ENCODE measurements at regions not wholly inside any gene's neighbourhood (a gene's known extent, or its start where the extent isn't known, plus 50 kb on each side); places are given as distances from the start of the nearest gene placed in this dataset.
"Not testable (repeated sequence)": the region's sequence is repeated elsewhere in the genome, so short reads cannot be mapped to it uniquely, and the experiment has no call there.

DNA sequence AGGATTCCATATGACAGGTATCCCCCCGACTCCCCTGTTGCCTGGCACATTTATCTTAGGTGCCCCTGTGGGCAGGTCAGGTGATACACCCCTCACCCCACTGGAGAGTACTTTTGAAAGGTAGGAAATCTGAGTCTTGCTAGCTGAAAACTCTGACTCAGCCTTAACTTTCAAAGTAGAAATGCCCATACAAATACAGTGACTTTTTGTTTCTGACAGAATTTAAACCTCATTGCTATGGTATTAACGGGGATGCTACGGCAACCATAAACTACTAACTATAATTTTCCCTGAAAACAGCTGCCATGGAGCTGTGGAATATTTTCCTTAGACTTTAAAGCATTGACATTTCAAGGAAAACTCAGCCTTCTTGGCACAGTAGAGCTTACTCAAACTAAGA is 536.0 kb downstream of the RFPL4B start:
- in situ Hi-C loops (cut with MboI; ENCODE audit: low pct_unique_long_range_greater_than_20kb, low sequenced_read_pairs, unreplicated experiment), result no loop called here
- DNase-seq (ENCODE audit: low spot score), result no peak
- TF ChIP-seq, protein P1, sequence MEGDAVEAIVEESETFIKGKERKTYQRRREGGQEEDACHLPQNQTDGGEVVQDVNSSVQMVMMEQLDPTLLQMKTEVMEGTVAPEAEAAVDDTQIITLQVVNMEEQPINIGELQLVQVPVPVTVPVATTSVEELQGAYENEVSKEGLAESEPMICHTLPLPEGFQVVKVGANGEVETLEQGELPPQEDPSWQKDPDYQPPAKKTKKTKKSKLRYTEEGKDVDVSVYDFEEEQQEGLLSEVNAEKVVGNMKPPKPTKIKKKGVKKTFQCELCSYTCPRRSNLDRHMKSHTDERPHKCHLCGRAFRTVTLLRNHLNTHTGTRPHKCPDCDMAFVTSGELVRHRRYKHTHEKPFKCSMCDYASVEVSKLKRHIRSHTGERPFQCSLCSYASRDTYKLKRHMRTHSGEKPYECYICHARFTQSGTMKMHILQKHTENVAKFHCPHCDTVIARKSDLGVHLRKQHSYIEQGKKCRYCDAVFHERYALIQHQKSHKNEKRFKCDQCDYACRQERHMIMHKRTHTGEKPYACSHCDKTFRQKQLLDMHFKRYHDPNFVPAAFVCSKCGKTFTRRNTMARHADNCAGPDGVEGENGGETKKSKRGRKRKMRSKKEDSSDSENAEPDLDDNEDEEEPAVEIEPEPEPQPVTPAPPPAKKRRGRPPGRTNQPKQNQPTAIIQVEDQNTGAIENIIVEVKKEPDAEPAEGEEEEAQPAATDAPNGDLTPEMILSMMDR (IDR thresholded peaks at IDR 0.05; ENCODE audit: extremely low read depth, insufficient read depth, missing control alignments), result no peak

DNA sequence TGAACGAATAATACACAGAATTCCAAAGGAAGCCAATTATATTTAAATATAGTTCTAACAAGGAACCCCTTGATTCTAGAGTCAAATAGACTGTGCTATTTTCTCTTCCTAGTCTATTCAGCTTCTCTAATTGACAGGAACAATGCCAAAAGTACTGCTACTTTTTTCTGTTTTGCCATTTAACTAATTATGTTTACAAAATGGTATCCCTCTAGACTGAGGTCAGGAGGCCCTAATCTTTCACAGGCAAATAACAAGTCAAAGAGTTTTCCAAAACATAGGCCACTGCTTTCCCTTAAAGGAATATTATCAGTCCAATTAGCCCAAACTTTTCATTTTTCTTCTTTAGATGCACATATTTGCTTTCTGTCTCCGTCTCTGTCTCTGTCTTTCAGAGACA is 539.3 kb downstream of the RFPL4B start:
- no peak for DNase-seq (ENCODE audit: low spot score)
- in situ Hi-C loops (cut with MboI; ENCODE audit: low pct_unique_long_range_greater_than_20kb, low sequenced_read_pairs, unreplicated experiment), result no loop called here
- TF ChIP-seq, protein P1 (IDR thresholded peaks at IDR 0.05; ENCODE audit: extremely low read depth, insufficient read depth, missing control alignments), result no peak

DNA sequence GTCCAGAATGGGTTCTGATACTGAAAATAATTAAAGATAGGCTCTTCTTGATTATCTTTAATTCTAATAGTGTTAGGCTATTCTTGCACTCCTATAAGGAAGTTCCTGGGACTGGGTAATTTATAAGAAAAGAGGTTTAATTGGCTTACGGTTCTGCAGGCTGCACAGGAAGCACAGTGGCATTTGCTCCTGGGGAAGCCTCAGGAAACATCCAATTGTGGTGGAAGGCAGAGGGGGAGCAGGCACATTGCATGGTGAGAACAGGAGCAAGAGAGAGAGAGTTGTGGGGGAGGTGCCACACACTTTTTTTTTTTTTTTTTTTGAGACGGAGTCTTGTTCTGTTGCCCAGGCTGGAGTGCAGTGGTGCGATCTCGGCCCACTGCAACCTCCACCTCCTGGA is 540.3 kb downstream of the RFPL4B start:
- in situ Hi-C loops (cut with MboI; ENCODE audit: low pct_unique_long_range_greater_than_20kb, low sequenced_read_pairs, unreplicated experiment); DNase-seq (ENCODE audit: low spot score): not testable (repeated sequence)

DNA sequence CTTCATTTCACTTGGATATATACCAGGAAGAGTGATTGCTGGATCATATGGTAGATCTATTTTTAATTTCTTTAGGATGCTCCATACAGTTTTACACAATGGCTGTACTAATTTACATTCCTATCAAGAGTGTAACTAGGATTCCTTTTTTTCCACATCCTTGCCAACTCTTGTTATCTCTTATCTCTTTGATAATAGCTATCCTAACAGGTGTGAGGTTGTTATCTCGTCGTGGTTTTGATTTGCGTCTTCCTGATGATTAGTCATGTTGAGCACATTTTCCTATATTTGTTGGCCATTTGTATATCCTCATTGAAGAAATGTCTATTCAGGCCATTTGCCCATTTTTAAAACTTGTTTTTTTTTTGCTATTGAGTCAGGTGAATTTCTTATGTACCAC is 552.4 kb downstream of the RFPL4B start:
- TF ChIP-seq, protein P1 (IDR thresholded peaks at IDR 0.05; ENCODE audit: extremely low read depth, insufficient read depth, missing control alignments), result no peak
- no peak for DNase-seq (ENCODE audit: low spot score)
- in situ Hi-C loops (cut with MboI; ENCODE audit: low pct_unique_long_range_greater_than_20kb, low sequenced_read_pairs, unreplicated experiment), result no loop called here

DNA sequence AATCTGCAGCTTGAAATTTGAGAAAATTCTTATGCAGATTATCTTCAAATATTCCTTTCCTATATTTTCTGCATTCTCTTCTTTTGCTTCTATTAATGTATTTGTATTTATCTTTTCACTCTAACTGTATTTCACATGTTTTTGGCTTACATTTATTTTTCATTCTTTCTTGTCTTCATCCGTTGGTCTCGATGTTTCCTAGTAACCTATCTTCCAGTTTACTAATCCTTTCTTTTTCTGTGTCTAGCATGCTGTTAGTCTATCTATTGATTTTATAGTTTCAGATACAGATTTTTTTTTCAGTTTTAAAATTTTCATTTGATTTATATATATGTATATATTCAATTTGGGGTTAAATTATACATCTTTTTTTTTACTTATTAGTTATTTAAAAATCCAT is 556.2 kb downstream of the RFPL4B start:
- no peak for DNase-seq (ENCODE audit: low spot score)
- in situ Hi-C loops (cut with MboI; ENCODE audit: low pct_unique_long_range_greater_than_20kb, low sequenced_read_pairs, unreplicated experiment), result no loop called here
- TF ChIP-seq, protein P1 (IDR thresholded peaks at IDR 0.05; ENCODE audit: extremely low read depth, insufficient read depth, missing control alignments), result no peak

DNA sequence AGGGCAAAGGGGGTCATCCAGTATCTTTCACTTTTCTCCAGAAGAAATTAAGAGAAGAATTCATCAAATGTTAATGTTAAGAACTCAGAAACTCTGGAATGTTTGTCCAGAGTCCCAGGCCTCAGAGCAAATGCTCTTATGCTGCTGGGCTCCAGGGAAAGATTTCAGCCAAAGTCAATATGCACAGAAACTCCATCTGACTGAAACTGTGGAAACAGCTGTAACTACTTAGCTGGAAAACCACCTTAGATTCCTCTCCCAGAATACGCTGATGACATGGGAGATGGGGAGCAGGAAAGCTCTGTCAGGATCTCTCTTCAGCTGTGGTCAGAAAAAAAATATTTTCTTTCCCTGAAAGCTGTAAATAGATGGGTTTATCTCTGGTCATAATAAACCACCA is 559.6 kb downstream of the RFPL4B start:
- in situ Hi-C loops (cut with MboI; ENCODE audit: low pct_unique_long_range_greater_than_20kb, low sequenced_read_pairs, unreplicated experiment), result no loop called here
- DNase-seq (ENCODE audit: low spot score), result no peak
- TF ChIP-seq, protein P1 (IDR thresholded peaks at IDR 0.05; ENCODE audit: extremely low read depth, insufficient read depth, missing control alignments), result no peak

DNA sequence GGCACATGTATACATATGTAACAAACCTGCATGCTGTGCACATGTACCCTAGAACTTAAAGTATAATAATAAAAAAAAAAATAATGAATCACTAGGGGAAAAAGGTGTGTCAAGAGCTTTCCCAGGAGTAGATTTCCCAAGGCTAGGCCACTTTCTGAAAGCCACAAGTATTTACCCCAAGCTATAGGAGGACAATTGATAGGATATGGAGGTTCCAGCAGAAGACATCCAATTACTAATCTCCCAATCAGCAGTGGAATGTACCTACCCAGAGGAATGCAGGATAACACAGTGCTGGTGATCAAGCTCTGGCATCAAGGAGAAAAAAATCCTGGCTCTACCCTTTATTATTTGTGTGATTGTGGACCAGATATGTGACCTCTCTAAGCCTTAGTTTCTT is 562.7 kb downstream of the RFPL4B start:
- no peak for DNase-seq (ENCODE audit: low spot score)
- in situ Hi-C loops (cut with MboI; ENCODE audit: low pct_unique_long_range_greater_than_20kb, low sequenced_read_pairs, unreplicated experiment), result no loop called here
- TF ChIP-seq, protein P1 (IDR thresholded peaks at IDR 0.05; ENCODE audit: extremely low read depth, insufficient read depth, missing control alignments), result no peak
